Psoas muscle (tissue), 7 donors: ENCODE measurements at regions not wholly inside any gene's neighbourhood (a gene's known extent, or its start where the extent isn't known, plus 50 kb on each side); places are given as distances from the start of the nearest gene placed in this dataset.
"Not testable (repeated sequence)": the region's sequence is repeated elsewhere in the genome, so short reads cannot be mapped to it uniquely, and the experiment has no call there.

Experiments used
- ATAC-seq, 4 donors: fragments of 200-7000 bp; cut with Tn5 transposase; one replicate each; pipeline ENCODE4 v1.9.1; 2020; ENCODE audit warnings: moderate library complexity in 3 of 4, mild to moderate bottlenecking in 2 of 4
- DNase-seq, 2 donors: peaks; one replicate each; pipeline ENCODE4 v3.0.0-alpha.2; 2020
- H3K27ac ChIP-seq: fragments of 200-600 bp; one replicate; pipeline ENCODE4 v1.8.0; 2022
- H3K27me3 ChIP-seq, 3 donors: fragments of 200-600 bp in 1 of 3; one replicate each; pipeline versions ENCODE4 v1.6.1 to v1.8.0; 2013 to 2022; ENCODE audit warnings: low read length in 2 of 3, mild to moderate bottlenecking in 2 of 3, moderate library complexity in 1 of 3; ENCODE audit not compliant: insufficient read depth in 3 of 3
- H3K36me3 ChIP-seq, 2 donors: fragments of 200-600 bp in 1 of 2; one replicate each; pipeline versions ENCODE4 v1.6.1 to v1.8.0; 2013 to 2022; ENCODE audit warnings: low read depth in 1 of 2, mild to moderate bottlenecking in 1 of 2, moderate library complexity in 1 of 2; ENCODE audit not compliant: insufficient read depth in 1 of 2
- H3K4me1 ChIP-seq: fragments of 200-600 bp; one replicate; pipeline ENCODE4 v1.8.0; 2022
- H3K4me3 ChIP-seq: fragments of 200-600 bp; one replicate; pipeline ENCODE4 v1.8.0; 2022; ENCODE audit warnings: mild to moderate bottlenecking
- H3K9me3 ChIP-seq: fragments of 200-600 bp; one replicate; pipeline ENCODE4 v1.8.0; 2022
- WGBS, 3 donors: extraction: QIAGEN DNeasy Blood & Tissue Kit; methylation state at CpG; one replicate each; pipeline versions ENCODE4 v1.1.6 to v1.1.7; 2013; 5-methylcytosine and 5-hydroxymethylcytosine counted together
- intact Hi-C, 2 donors: fragments of 100-400 bp; cut with DNase I; formaldehyde crosslinking; loops; one replicate each; pipeline versions ENCODE4 v1.11.0 to v1.14.2; 2022
- TF ChIP-seq, protein P1 (sequence below): fragments of 200-600 bp; IDR thresholded peaks from one replicate; pipeline ENCODE4 v1.8.0; 2022; ENCODE audit warnings: antibody characterized with exemption
- donor health status: healthy with polysubstance abuse.
- donor health status: DM: no; HTN: no; CAD: no; lungs with moderate emphysema.
- donor health status: Bipolar disorder and iron deficiency.
- donor health status: healthy.
- donor health status: DM: yes; HTN: yes; CAD: no.
- donor health status: DM: no; HTN: no; CAD: no.
- donor health status: DM: yes; HTN: yes; CAD: no.

- WGBS, 3 donors = 87 to 92% (median 91%) methylated on average over 4 of the region's 4 CpGs
- Histone ChIP-seq H3K4me3 (no peak overlapping the region), H3K27me3 (no peaks in the 10 kb centered on the region), H3K9me3 (no peaks in the 10 kb centered on the region), H3K27ac (no peak overlapping the region), H3K36me3 (no peaks in the 10 kb centered on the region), H3K4me1 (no peaks in the 10 kb centered on the region)
- intact Hi-C loops = no loop called here
- DNase-seq = no peak
- TF ChIP-seq, protein P1, sequence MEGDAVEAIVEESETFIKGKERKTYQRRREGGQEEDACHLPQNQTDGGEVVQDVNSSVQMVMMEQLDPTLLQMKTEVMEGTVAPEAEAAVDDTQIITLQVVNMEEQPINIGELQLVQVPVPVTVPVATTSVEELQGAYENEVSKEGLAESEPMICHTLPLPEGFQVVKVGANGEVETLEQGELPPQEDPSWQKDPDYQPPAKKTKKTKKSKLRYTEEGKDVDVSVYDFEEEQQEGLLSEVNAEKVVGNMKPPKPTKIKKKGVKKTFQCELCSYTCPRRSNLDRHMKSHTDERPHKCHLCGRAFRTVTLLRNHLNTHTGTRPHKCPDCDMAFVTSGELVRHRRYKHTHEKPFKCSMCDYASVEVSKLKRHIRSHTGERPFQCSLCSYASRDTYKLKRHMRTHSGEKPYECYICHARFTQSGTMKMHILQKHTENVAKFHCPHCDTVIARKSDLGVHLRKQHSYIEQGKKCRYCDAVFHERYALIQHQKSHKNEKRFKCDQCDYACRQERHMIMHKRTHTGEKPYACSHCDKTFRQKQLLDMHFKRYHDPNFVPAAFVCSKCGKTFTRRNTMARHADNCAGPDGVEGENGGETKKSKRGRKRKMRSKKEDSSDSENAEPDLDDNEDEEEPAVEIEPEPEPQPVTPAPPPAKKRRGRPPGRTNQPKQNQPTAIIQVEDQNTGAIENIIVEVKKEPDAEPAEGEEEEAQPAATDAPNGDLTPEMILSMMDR = no peak
- no peak for ATAC-seq
Observed at GRCh38 chr12:68483592-68484383, 126.9 kb upstream of the RAP1B start.

- H3K4me1 ChIP-seq, ATAC-seq, H3K9me3 ChIP-seq, DNase-seq, H3K27ac ChIP-seq, H3K4me3 ChIP-seq, H3K27me3 ChIP-seq, H3K36me3 ChIP-seq, intact Hi-C loops: not testable (repeated sequence)
- 95 to 97% (median 97%) methylated on average over 3 to 4 of the region's 6 CpGs for WGBS, 3 donors
Observed at GRCh38 chr12:68484578-68484977, 126.1 kb upstream of the RAP1B start.

DNA sequence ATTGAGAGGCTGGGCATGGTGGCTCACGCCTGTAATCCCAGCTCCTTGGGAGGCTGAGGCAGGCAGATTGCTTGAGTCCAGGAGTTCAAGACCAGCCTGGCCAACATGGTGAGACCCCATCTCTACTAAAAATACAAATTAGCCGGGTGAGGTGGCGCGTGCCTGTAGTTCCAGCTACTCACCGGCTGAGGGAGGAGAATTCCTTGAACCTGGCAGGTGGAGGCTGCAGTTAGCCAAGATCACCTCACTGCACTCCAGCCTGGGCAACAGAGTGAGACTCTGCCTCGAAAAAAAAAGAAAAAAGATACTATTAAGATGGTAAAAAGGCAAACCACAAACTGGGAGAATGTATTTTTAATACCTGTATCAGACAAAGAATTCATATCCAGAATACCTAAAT is 124.2 kb upstream of the RAP1B start:
- intact Hi-C loops, H3K4me3 ChIP-seq, DNase-seq, H3K27ac ChIP-seq, H3K9me3 ChIP-seq, H3K36me3 ChIP-seq, ATAC-seq, H3K4me1 ChIP-seq, H3K27me3 ChIP-seq: not testable (repeated sequence)
- WGBS, 3 donors = 88 to 92% (median 90%) methylated on average over 6 of the region's 6 CpGs

DNA sequence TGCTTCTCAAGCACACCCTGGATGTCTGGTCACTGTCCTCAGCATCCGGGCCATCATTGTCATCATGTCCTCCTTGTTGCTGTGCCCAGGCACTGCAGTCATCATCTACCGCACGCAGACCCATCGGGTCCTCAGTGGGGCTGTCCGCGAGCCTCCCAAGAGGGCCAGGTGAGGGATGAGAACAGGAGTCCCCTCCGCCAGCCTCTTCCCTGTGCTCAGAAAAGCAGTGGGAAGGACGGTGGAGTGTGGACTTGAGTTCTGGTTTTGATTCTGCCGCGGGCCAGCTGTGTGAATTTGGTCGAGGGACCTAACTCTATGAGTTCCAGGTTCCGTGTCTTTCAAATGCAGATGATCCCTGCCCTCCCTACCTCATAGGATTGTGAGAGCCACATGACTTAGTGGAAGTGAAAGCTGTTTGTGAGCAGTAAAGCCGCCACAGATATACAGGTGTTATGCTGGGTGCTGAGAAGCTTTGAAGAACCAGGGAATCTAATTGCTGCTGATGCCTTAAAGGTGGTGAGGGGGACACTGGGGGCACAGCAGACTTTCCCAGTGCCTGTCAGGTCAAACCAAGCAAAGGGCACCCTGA is 122.9 kb upstream of the RAP1B start:
- intact Hi-C loops = no loop called here
- Histone ChIP-seq H3K9me3 (no peaks in the 10 kb centered on the region), H3K4me3 (no peak overlapping the region), H3K4me1 (no peaks in the 10 kb centered on the region), H3K36me3 (no peaks in the 10 kb centered on the region), H3K27ac (no peak overlapping the region), H3K27me3 (no peaks in the 10 kb centered on the region)
- DNase-seq = no peak
- WGBS, 3 donors = 72 to 86% (median 82%) methylated on average over 13 of the region's 13 CpGs
- TF ChIP-seq, protein P1 = no peak
- no peak for ATAC-seq

DNA sequence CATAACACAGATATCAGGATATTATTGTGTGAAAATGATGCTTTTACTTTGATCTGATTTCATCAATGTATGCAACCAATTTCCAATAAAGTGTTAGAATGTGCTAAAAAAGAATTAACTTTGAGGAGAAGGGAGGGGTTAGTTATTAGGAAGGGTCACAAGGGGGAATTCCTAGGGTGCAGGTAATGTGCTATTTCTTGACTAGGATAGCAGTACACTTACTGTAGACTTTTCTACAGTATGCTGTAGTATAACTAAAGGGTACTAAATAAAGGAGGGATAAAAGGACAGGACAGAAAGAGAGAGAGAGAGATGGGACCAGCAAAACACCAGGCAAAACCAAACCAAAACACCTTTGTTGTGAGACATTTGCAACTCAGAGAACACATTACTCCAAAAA is 121.4 kb upstream of the RAP1B start:
- no peaks in the 10 kb centered on the region for H3K27me3 ChIP-seq
- no peaks in the 10 kb centered on the region for H3K4me1 ChIP-seq
- H3K36me3 ChIP-seq = no peaks in the 10 kb centered on the region
- H3K9me3 ChIP-seq = no peaks in the 10 kb centered on the region
- intact Hi-C loops = no loop called here
- no peak overlapping the region for H3K4me3 ChIP-seq
- TF ChIP-seq, protein P1 = no peak
- DNase-seq (no peak), ATAC-seq (no peak)
- H3K27ac ChIP-seq = no peak overlapping the region
